HCT116 (cell line): ENCODE measurements at regions not wholly inside any gene's neighbourhood (a gene's known extent, or its start where the extent isn't known, plus 50 kb on each side); places are given as distances from the start of the nearest gene placed in this dataset.
"Not testable (repeated sequence)": the region's sequence is repeated elsewhere in the genome, so short reads cannot be mapped to it uniquely, and the experiment has no call there.

ENCODE experiments used
- ATF3 ChIP-seq: IDR thresholded peaks from 2 replicates; pipeline ENCODE4 v1.6.1; 2012
- CBX3 ChIP-seq: IDR thresholded peaks from 2 replicates; pipeline ENCODE4 v1.6.1; 2012; ENCODE audit warnings: low read depth
- CEBPB ChIP-seq: IDR thresholded peaks from 2 replicates; pipeline ENCODE4 v1.6.1; 2012; ENCODE audit warnings: low read depth
- CTCF ChIP-seq, 3 experiments: fragments of 200-600 bp in 1 of 3; sonication (generic) in 1 of 3; IDR thresholded peaks in 2 of 3; conservative IDR thresholded peaks in 1 of 3; 2 replicates each; pipeline ENCODE4 v1.5.1; 2012 to 2017; ENCODE audit warnings: low read depth in 2 of 3, low read length in 2 of 3, antibody characterized with exemption in 1 of 3, borderline replicate concordance in 1 of 3, control low read depth in 1 of 3, mild to moderate bottlenecking in 1 of 3, mixed read lengths in 1 of 3, mixed run types in 1 of 3, moderate library complexity in 1 of 3; ENCODE audit not compliant: insufficient read depth in 1 of 3
- FOSL1 ChIP-seq: IDR thresholded peaks from 2 replicates; pipeline ENCODE4 v1.6.1; 2012; ENCODE audit warnings: low read depth
- JUND ChIP-seq: IDR thresholded peaks from 2 replicates; pipeline ENCODE4 v1.6.1; 2012
- POLR2AphosphoS5 ChIP-seq: IDR thresholded peaks from 2 replicates; pipeline ENCODE4 v1.6.1; 2011; ENCODE audit warnings: mild to moderate bottlenecking, low read depth, low read length, moderate library complexity
- SIN3A ChIP-seq: IDR thresholded peaks from 2 replicates; pipeline ENCODE4 v1.6.1; 2012; ENCODE audit warnings: low read depth
- ZBTB33 ChIP-seq: IDR thresholded peaks from 2 replicates; pipeline ENCODE4 v1.6.1; 2011; ENCODE audit warnings: mild to moderate bottlenecking, low read length, moderate library complexity; ENCODE audit not compliant: insufficient replicate concordance; ENCODE audit errors: extremely low read depth
- ZFX ChIP-seq: fragments of 450-650 bp; IDR thresholded peaks from 2 replicates; pipeline ENCODE4 v1.6.1; 2017

GRCh38 chr10:28085760-28086159 lies 86.9 kb upstream of the ODAD2 start:
- not testable (repeated sequence) for TF ChIP-seq FOSL1; CTCF (IDR thresholded peaks at IDR 0.05 in 2 of 3, conservative IDR thresholded peaks at IDR 0.05 in 1 of 3; ENCODE audit: borderline replicate concordance in 1 of 3, insufficient read depth in 1 of 3, low read depth in 2 of 3, low read length in 2 of 3); SIN3A; ZBTB33; CEBPB; ATF3; CBX3; POLR2AphosphoS5; ZFX; JUND
